ENCODE measurements at regions not wholly inside any gene's neighbourhood (a gene's known extent, or its start where the extent isn't known, plus 50 kb on each side); places are given as distances from the start of the nearest gene placed in this dataset.

- no peak for TF ChIP-seq BCLAF1 (IDR thresholded peaks at IDR 0.05)
- TF ChIP-seq MEF2A (IDR thresholded peaks at IDR 0.05; ENCODE audit: insufficient read depth, low read depth, low read length) = no peak
- TF ChIP-seq ASH2L (IDR thresholded peaks at IDR 0.05; ENCODE audit: borderline replicate concordance, low read depth) = no peak
- no peak for TF ChIP-seq SREBF1 (IDR thresholded peaks at IDR 0.05; ENCODE audit: low read length)
These were observed 233.7 kb downstream of the PTEN start (continued) for GRCh38 chr10:88097092-88097516.

- H3K27ac ChIP-seq (ENCODE audit: control insufficient read depth, insufficient read depth) = no peak overlapping the region
- no peak overlapping the region for H2AFZ ChIP-seq (ENCODE audit: control insufficient read depth, low read depth, low read length)
- no peak for FAIRE-seq
- CTCF ChIA-PET = interaction anchor here (0.7 kb wide), 1 partner anchor 16 kb away, joined by 3 read pairs; no protein-coding TSS in a partner anchor
- no peaks in the 10 kb centered on the region for H3K9me3 ChIP-seq (replicated peaks; ENCODE audit: control insufficient read depth, insufficient read depth, low read length)
- POLR2A ChIA-PET = no interaction called here
- no peaks in the 10 kb centered on the region for H4K20me1 ChIP-seq (ENCODE audit: control insufficient read depth, insufficient read depth)
- H3K36me3 ChIP-seq (ENCODE audit: control insufficient read depth in 2 of 2, insufficient read depth in 2 of 2, low read length in 1 of 2) = no peaks in the 10 kb centered on the region
- no peaks in the 10 kb centered on the region for H3K27me3 ChIP-seq (replicated peaks in 1 of 2; ENCODE audit: control insufficient read depth in 2 of 2, insufficient read depth in 2 of 2, low read length in 1 of 2)
- H3K4me3 ChIP-seq = no peak overlapping the region
- H3K79me2 ChIP-seq (ENCODE audit: control insufficient read depth, insufficient read depth, low read length) = no peaks in the 10 kb centered on the region
- no peak for DNase-seq (ENCODE audit: low read depth, low spot score)
- H3K9ac ChIP-seq (ENCODE audit: control insufficient read depth, insufficient read depth, low read length) = no peak overlapping the region
- no peak for ATAC-seq
- SMC1A ChIA-PET (ENCODE audit: uncharacterized antibody, unreplicated experiment) = interaction anchor here (0.6 to 13.1 kb wide), 3 partner anchors 12 to 204 kb away, joined by 3 to 210 read pairs (median 8); no protein-coding TSS in a partner anchor
- no peak overlapping the region for H3K4me2 ChIP-seq (ENCODE audit: control insufficient read depth, insufficient read depth)
- no TSS peak for BruUV-seq (replicated peaks)
- intact Hi-C loops (cut with micrococcal nuclease; ENCODE audit: unreplicated experiment) = no loop called here
- TF ChIP-seq ZNF592 (IDR thresholded peaks at IDR 0.05) (no peak), IKZF1 (conservative IDR thresholded peaks at IDR 0.05) (no peak), JUNB (IDR thresholded peaks at IDR 0.05) (no peak), CBFB (IDR thresholded peaks at IDR 0.05; ENCODE audit: low read depth) (no peak), USF1 (IDR thresholded peaks at IDR 0.05; ENCODE audit: borderline replicate concordance, extremely low read length, insufficient read depth, low read depth, low read length) (no peak), PAX5 (IDR thresholded peaks at IDR 0.05; ENCODE audit: borderline replicate concordance, low read depth, low read length) (no peak), BACH1 (IDR thresholded peaks at IDR 0.05; ENCODE audit: borderline replicate concordance) (no peak), TBL1XR1 (IDR thresholded peaks at IDR 0.05; ENCODE audit: low read depth, low read length) (no peak)
- in situ Hi-C loops (cut with MboI) = no loop called here
- peaks cover 7% of the 10 kb centered on the region for H3K4me1 ChIP-seq (ENCODE audit: control insufficient read depth, insufficient read depth, low read length)
- RAD21 ChIA-PET (ENCODE audit: unreplicated experiment) = interaction anchor here (1.6 kb wide), 1 partner anchor 291 kb away, joined by 4 read pairs; no protein-coding TSS in a partner anchor
These were observed 234.1 kb downstream of the PTEN start for GRCh38 chr10:88097536-88097935.

All from GM12878 (cell line).